Suppressor macrophage treated with lipopolysaccharide for 1 hour (primary cell): ENCODE measurements at regions not wholly inside any gene's neighbourhood (a gene's known extent, or its start where the extent isn't known, plus 50 kb on each side); places are given as distances from the start of the nearest gene placed in this dataset.

ENCODE experiments used
- DNase-seq, 3 donors: peaks; one replicate each; pipeline ENCODE4 v3.0.0-alpha.2; 2020 to 2022

GRCh38 chr3:16658004-16658924, 53.0 kb upstream of the DAZL start:
- DNase-seq: no peak

DNA sequence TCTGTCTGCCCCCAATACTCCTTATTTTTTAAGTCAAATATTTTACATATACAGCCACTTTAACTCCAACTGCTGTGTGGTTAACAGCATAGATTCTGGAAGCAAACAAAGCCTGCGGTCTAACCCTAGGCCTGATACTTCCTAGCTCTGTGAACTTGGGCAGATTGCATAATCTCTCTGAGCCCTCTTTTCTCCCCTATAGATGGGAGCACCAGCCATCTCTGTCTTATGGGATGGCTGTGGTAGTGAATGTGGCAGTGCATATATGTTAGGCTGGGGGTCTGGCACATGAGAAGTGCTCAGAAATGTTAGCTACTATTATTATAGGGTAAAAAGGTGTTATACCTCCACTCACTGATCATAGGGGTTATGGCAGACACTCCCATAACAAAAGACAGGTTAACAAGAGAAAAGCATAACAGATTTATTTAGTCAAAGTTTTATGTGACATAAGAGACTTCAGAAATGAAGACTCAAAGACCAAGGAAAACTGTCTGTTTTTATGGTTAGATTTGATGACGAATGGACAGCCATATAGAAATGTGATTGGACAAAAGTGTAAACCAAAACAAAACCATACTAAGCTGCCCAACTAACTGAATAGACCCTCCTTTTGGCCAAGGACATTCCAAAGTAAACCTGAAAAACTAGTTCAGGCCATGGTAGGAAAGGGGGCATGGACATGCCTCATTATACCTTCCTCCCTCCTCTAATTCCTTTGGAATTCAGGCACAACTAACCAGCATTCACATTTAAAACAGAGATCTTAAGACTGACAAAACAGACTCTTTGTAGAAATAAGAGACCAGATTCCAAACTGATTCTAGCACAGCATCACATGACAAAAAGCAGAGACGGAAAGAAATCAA, 53.9 kb upstream of the DAZL start:
- DNase-seq: no peak

- DNase-seq: no peak
Observed at GRCh38 chr3:16663854-16664712, 58.9 kb upstream of the DAZL start.

DNA sequence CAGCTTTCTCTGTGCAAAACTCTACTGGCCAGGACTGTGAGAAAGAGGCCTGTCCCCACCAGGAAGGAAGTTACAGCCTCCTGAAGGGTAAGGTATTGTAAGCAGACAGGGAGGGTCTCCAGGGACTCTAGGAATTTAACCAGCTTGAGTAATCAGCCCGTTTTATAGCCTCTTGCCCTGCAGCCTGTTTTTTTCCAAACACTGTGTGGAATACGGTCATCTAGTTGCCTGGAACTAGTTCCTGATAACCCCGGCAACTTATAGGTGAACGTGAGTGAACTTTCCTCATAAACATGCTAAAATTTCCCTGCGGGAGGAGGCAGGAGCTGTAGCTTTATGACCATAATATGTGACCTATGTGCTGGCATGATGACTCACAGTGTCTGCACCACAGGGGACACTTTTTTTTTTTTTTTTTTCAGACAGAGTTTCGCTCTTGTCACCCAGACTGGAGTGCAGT, 60.1 kb upstream of the DAZL start:
- DNase-seq: peak in 1 of 3 donors; percentile 1

DNA sequence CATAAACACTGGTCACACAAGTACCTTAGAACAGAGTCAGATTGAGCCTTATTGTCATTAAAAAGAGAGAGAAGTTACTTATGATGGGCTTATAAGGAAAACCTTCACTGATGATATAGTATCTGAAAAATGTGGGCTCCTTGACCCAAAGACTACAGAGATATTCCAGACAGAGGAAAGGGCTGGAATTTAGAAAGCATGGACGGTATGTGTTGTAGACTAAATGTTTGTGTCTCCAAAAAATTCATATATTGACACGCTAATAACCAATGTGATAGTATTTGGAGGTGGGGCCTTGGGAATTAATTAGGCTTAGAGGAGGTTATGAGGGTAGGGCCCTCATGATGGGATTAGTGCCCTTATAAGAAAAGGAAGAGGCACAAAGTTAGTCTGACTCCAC, 61.0 kb upstream of the DAZL start:
- no peak for DNase-seq

GRCh38 chr3:16667633-16668032, 62.4 kb upstream of the DAZL start:
- no peak for DNase-seq

- DNase-seq: no peak
Observed at GRCh38 chr3:16668776-16669545, 63.7 kb upstream of the DAZL start.

DNA sequence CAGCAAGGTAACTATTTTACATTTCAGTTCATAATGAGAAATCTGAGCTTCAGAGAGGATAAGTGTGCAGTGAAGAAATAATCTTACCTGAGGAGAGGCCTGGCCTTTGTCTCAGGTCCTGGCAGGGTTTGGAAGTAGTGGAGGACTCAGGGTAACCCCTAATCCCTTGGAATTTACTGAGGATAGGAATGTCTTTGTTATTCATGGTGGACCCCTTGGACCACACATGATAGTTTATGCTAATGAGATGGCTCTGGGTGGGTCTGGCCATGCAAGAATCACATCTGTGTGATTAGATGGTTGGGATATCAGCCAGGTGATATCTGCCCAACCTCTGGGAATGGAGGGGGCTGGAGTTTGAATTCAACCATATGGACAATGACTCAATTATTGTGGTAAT, 65.0 kb upstream of the DAZL start:
- DNase-seq: no peak

DNA sequence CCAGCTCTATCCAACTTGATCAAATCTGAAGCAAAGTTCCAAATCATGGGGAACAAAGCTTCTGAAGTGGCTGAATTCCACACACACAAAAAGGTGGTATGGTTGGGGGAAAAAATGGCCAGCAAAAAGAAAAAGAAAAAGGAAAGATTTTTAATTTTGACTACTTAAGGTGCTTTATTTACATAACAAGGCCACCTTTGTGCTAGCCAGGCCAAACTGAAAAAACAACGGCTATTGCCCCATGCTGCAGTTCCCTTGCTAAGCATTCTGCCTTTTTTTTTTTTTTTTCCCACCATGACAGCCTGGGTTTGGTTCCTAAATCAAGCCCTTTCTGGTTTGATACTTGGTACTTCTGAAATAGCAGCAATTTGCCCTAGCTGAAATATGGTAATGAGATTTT, 66.5 kb upstream of the DAZL start:
- no peak for DNase-seq

DNA sequence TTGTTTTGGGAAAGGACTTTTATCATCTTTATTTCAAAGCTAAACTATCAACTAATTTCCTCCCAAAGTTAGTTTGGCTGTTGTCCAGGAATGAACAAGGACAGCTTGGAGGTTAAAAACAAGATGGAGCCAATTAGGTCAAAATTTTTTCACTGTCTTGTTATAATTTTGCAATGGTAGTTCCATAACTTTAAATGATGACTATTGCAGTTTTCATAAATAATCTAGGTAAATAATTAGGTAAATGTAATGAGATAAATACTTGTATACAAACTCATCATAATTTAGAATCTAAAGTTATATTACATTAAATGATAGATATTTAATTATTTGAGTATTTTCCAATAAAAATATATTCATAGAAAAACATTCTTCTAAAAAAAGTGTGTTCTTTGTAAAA, 68.3 kb upstream of the DAZL start:
- no peak for DNase-seq

- DNase-seq: no peak
Observed at GRCh38 chr3:16675805-16676204, 70.6 kb upstream of the DAZL start.

DNA sequence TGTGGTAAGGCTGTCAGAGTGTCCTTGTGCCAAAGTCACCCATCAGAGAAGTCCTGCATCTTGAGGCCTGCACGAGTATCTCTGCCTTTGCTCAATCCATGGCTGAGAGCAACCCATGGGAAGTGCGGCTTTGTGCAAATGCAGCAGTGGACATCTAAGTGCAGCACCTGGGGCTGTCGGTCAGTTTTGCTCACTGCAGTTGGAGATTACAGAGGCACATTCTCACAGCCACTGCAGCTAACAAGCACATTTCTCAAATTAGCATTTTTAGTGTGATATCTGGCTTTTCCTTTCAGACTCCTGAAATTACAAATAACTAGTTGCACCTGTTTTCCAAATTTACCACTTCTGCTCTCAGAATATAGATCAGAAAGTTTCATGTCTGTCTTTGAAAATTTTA, 81.5 kb upstream of the DAZL start:
- DNase-seq: no peak

GRCh38 chr3:16687221-16687620, 82.0 kb upstream of the DAZL start:
- no peak for DNase-seq

DNA sequence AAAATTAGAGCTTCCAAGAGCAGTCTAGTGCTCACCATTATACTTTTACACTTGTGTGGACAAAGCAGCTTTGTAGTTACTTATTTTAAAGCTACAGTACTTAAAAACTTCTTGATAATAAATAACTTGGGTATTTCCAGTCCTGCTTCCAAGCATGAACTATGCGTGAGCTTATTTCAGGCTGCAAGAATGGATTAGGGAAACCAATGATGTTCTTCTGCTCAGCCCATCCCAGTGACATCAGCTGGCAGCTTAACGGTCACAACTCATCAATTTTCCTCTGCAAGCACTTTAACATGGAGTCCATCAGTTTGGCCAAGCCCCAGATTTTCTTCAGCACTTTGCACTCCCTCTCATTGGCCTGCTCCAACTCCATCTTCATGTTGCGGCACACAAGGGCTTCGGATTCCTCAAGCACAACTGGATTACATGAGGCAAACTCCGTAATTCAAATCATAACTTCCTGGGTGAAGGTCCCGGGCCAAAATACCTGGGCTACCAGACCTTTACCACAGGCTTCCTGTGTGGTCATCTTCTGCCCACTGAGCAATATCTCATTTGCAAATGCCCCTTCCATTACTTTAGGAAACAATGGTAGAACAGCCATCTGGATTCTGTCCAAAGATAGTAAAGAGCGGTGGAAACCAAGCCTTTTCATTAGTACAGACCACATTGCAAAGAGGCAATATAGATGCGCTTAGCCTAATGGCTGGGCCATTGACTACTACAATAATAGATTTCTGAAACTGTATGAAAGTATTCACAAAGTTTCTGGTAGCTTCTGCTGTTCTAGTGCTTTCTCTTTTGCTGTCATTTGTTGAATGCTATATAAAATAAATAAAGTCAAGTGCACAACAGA, 87.5 kb upstream of the DAZL start:
- no peak for DNase-seq

- DNase-seq: no peak
Observed at GRCh38 chr3:16693820-16694219, 88.6 kb upstream of the DAZL start.

- no peak for DNase-seq
Observed at GRCh38 chr3:16695710-16696109, 90.5 kb upstream of the DAZL start.

- DNase-seq: peak; percentile 64 to 83 (median 80)
Observed at GRCh38 chr3:16697443-16698147, 92.4 kb upstream of the DAZL start.

DNA sequence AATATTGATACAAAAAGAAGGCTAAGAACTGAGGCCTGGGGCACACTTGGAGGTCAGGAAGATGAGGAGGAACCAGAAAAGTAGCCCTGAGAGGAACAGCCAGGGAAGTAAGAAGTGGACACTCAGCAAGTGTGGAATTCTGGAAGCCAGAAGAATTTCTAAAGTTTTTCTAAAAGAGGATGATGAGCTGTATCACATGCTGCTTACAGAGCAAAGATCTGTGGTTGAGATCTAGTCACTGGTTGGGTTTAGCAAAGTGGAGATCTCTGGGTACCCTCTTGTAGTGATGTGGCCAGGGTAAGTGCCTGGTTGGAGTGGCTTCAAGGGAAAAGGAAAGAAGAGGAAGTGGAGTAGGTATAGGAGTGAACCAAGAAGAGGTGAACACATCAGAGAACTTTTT, 95.4 kb upstream of the DAZL start:
- DNase-seq: peak; percentile 17 to 54 (median 54)

- DNase-seq: peak; percentile 46 to 56 (median 55)
Observed at GRCh38 chr3:16704941-16705340, 99.7 kb upstream of the DAZL start.

GRCh38 chr3:16707260-16707659, 102.0 kb upstream of the DAZL start:
- no peak for DNase-seq
